Stomach (tissue), 8 donors: ENCODE measurements at regions not wholly inside any gene's neighbourhood (a gene's known extent, or its start where the extent isn't known, plus 50 kb on each side); places are given as distances from the start of the nearest gene placed in this dataset.

ENCODE experiments used
- DNase-seq, 2 donors: peaks; one replicate each; pipeline versions ENCODE4 v3.0.0 to v3.0.0-alpha.2; 2013 to 2019
- H3K27ac ChIP-seq, 5 donors: fragments of 200-600 bp in 4 of 5; sonication (generic) in 4 of 5; one replicate each; pipeline ENCODE4 v1.5.1; 2013 to 2019; ENCODE audit warnings: mild to moderate bottlenecking in 1 of 5, moderate library complexity in 1 of 5
- H3K27me3 ChIP-seq, 3 donors: fragments of 200-600 bp; sonication (generic); one replicate each; pipeline ENCODE4 v1.5.1; 2017 to 2019; ENCODE audit warnings: mixed run types in 1 of 3
- H3K36me3 ChIP-seq, 4 donors: fragments of 200-600 bp; sonication (generic); 1 replicate in 3 of 4; 2 replicates in 1 of 4; pipeline ENCODE4 v1.5.1; 2016 to 2019
- H3K4me1 ChIP-seq, 4 donors: fragments of 200-600 bp; sonication (generic); one replicate each; pipeline ENCODE4 v1.5.1; 2016 to 2019
- H3K4me3 ChIP-seq, 4 donors: fragments of 200-600 bp; sonication (generic) in 3 of 4; one replicate each; pipeline ENCODE4 v1.5.1; 2016 to 2019; ENCODE audit warnings: mild to moderate bottlenecking in 1 of 4
- H3K9me3 ChIP-seq, 4 donors: fragments of 200-600 bp; sonication (generic); one replicate each; pipeline ENCODE4 v1.5.1; 2016 to 2019
- CTCF ChIP-seq, 7 experiments: fragments of 450-650 bp in 4 of 7; fragments of 200-600 bp in 3 of 7; sonication (generic) in 3 of 7; IDR thresholded peaks; one replicate each; pipeline ENCODE4 v1.5.1; 2016 to 2019; ENCODE audit warnings: antibody characterized with exemption in 7 of 7, control low read depth in 2 of 7, mild to moderate bottlenecking in 1 of 7
- EP300 ChIP-seq: sonication (generic); formaldehyde crosslinking; IDR thresholded peaks from one replicate; pipeline ENCODE4 v1.6.1; 2017; ENCODE audit warnings: antibody characterized with exemption
- POLR2A ChIP-seq, 4 donors: fragments of 450-650 bp; IDR thresholded peaks; one replicate each; pipeline ENCODE4 v1.6.1; 2016; ENCODE audit warnings: antibody characterized with exemption in 4 of 4, control low read depth in 2 of 4, mild to moderate bottlenecking in 1 of 4, moderate library complexity in 1 of 4
- POLR2AphosphoS5 ChIP-seq, 3 donors: sonication (generic); formaldehyde crosslinking; IDR thresholded peaks; one replicate each; pipeline ENCODE4 v1.6.1; 2016; ENCODE audit warnings: antibody characterized with exemption in 3 of 3
- WGBS, 5 donors: extraction: QIAGEN DNeasy Blood & Tissue Kit in 3 of 5; methylation state at CpG; one replicate each; pipeline versions ENCODE4 v1.1.5 to v1.1.7; 2013 to 2018; 5-methylcytosine and 5-hydroxymethylcytosine counted together
- intact Hi-C: fragments of 100-400 bp; cut with DNase I; formaldehyde crosslinking; loops from one replicate; pipeline ENCODE4 v1.15.1; 2023; ENCODE audit warnings: low total_unique reads
- donor health status: healthy with polysubstance abuse.
- donor health status: Bipolar disorder and iron deficiency.
- donor health status: healthy.

- DNase-seq = no peak
- TF ChIP-seq CTCF (IDR thresholded peaks at IDR 0.05) (no peak), POLR2A (IDR thresholded peaks at IDR 0.05) (no peak), EP300 (no peak), POLR2AphosphoS5 (IDR thresholded peaks at IDR 0.05) (no peak)
- Histone ChIP-seq H3K4me1 (no peaks in the 10 kb centered on the region), H3K4me3 (no peak overlapping the region), H3K36me3 (no peaks in the 10 kb centered on the region), H3K9me3 (no peaks in the 10 kb centered on the region), H3K27me3 (no peaks in the 10 kb centered on the region), H3K27ac (no peak overlapping the region)
- intact Hi-C loops = no loop called here
Measured at GRCh38 chr13:63671296-63671695, 2255.6 kb upstream of the PCDH20 start.

GRCh38 chr13:63651394-63651793 is 2235.7 kb upstream of the PCDH20 start:
- H3K9me3 ChIP-seq = no peaks in the 10 kb centered on the region
- H3K4me3 ChIP-seq = no peak overlapping the region
- no peak for DNase-seq
- intact Hi-C loops = no loop called here
- no peaks in the 10 kb centered on the region for H3K27me3 ChIP-seq
- WGBS, 5 donors = 94 to 100% (median 99%) methylated on average over 1 of the region's 1 CpG
- H3K27ac ChIP-seq = no peak overlapping the region
- no peaks in the 10 kb centered on the region for H3K4me1 ChIP-seq
- no peaks in the 10 kb centered on the region for H3K36me3 ChIP-seq
- TF ChIP-seq EP300 (no peak), POLR2AphosphoS5 (IDR thresholded peaks at IDR 0.05) (no peak), POLR2A (IDR thresholded peaks at IDR 0.05) (no peak), CTCF (IDR thresholded peaks at IDR 0.05) (no peak)

- Histone ChIP-seq H3K27me3 (no peaks in the 10 kb centered on the region), H3K4me3 (no peak overlapping the region), H3K9me3 (no peaks in the 10 kb centered on the region), H3K36me3 (no peaks in the 10 kb centered on the region), H3K4me1 (no peaks in the 10 kb centered on the region), H3K27ac (no peak overlapping the region)
- DNase-seq = no peak
- intact Hi-C loops = no loop called here
- WGBS, 5 donors = 14 to 39% (median 26%) methylated on average over 1 of the region's 1 CpG
- TF ChIP-seq POLR2A (IDR thresholded peaks at IDR 0.05) = no peak
- TF ChIP-seq POLR2AphosphoS5 (IDR thresholded peaks at IDR 0.05) = no peak
- no peak for TF ChIP-seq CTCF (IDR thresholded peaks at IDR 0.05)
- TF ChIP-seq EP300 = no peak
Measured at GRCh38 chr13:63643543-63643942, 2227.9 kb upstream of the PCDH20 start.

- peak in 1 of 2 donors; percentile 18 for DNase-seq
- intact Hi-C loops = no loop called here
- no peak overlapping the region for H3K27ac ChIP-seq
- no peaks in the 10 kb centered on the region for H3K4me1 ChIP-seq
- H3K27me3 ChIP-seq = no peaks in the 10 kb centered on the region
- H3K36me3 ChIP-seq = no peaks in the 10 kb centered on the region
- no peaks in the 10 kb centered on the region for H3K9me3 ChIP-seq
- 19 to 38% (median 35%) methylated on average over 6 of the region's 6 CpGs for WGBS, 5 donors
- H3K4me3 ChIP-seq = peak overlapping the region; percentile 13 to 42 (median 24)
- TF ChIP-seq EP300 = no peak
- no peak for TF ChIP-seq POLR2A (IDR thresholded peaks at IDR 0.05)
- no peak for TF ChIP-seq POLR2AphosphoS5 (IDR thresholded peaks at IDR 0.05)
- peak in 1 of 7 experiments; percentile 14 for TF ChIP-seq CTCF (IDR thresholded peaks at IDR 0.05)
Measured at GRCh38 chr13:63636316-63636993, 2220.8 kb upstream of the PCDH20 start.
